Activated naive CD8-positive, alpha-beta T cell treated with anti-CD3 and anti-CD28 coated beads, Interleukin-2, amount 10 ng/mL, durations not matched to agents 7 days and 5 days (primary cell): ENCODE measurements at regions not wholly inside any gene's neighbourhood (a gene's known extent, or its start where the extent isn't known, plus 50 kb on each side); places are given as distances from the start of the nearest gene placed in this dataset.

ENCODE experiments used
- ATAC-seq: fragments of 150-1000 bp; cut with Tn5 transposase; one replicate; pipeline ENCODE4 v1.10.0; 2021; ENCODE audit warnings: low read depth, moderate library complexity
- POLR2A ChIA-PET: fragments of 350-600 bp; sonication (Branson Sonifier 250); formaldehyde crosslinking; loops from one replicate; lab custom pipeline; 2021; ENCODE audit warnings: antibody characterized with exemption; lab: Charles Lee
- DNase-seq: peaks from one replicate; pipeline ENCODE4 v3.0.0; 2021
- H3K27ac Mint-ChIP-seq: one replicate; pipeline ENCODE4 v1.8.0; 2022; ENCODE audit warnings: mild to moderate bottlenecking, mixed read lengths
- H3K27me3 Mint-ChIP-seq: one replicate; pipeline ENCODE4 v1.8.0; 2022; ENCODE audit warnings: mild to moderate bottlenecking, moderate library complexity, mixed read lengths
- H3K36me3 Mint-ChIP-seq: one replicate; pipeline ENCODE4 v1.8.0; 2021; ENCODE audit warnings: mild to moderate bottlenecking, mixed read lengths
- H3K4me1 Mint-ChIP-seq: one replicate; pipeline ENCODE4 v1.8.0; 2021; ENCODE audit warnings: mixed read lengths
- H3K4me3 Mint-ChIP-seq: one replicate; pipeline ENCODE4 v1.8.0; 2022; ENCODE audit warnings: mild to moderate bottlenecking, moderate library complexity, mixed read lengths
- H3K9me3 Mint-ChIP-seq: one replicate; pipeline ENCODE4 v1.8.0; 2021; ENCODE audit warnings: mixed read lengths

- POLR2A ChIA-PET: no interaction called here
- ATAC-seq: no peak
Observed at GRCh38 chr1:79312438-79312837, 305.9 kb upstream of the ADGRL4 start.

GRCh38 chr1:79310609-79311008 lies 304.1 kb upstream of the ADGRL4 start:
- Mint-ChIP-seq H3K36me3 (no peaks in the 10 kb centered on the region), H3K4me1 (no peaks in the 10 kb centered on the region), H3K27ac (no peak overlapping the region), H3K27me3 (no peaks in the 10 kb centered on the region), H3K9me3 (no peaks in the 10 kb centered on the region), H3K4me3 (no peak overlapping the region)
- POLR2A ChIA-PET: no interaction called here
- DNase-seq (no peak), ATAC-seq (no peak)

More at GRCh38 chr1:79312438-79312837, 305.9 kb upstream of the ADGRL4 start:
- no peaks in the 10 kb centered on the region for H3K9me3 Mint-ChIP-seq
- H3K4me1 Mint-ChIP-seq: no peaks in the 10 kb centered on the region
- H3K36me3 Mint-ChIP-seq: no peaks in the 10 kb centered on the region
- H3K27ac Mint-ChIP-seq: no peak overlapping the region
- no peaks in the 10 kb centered on the region for H3K27me3 Mint-ChIP-seq
- no peak overlapping the region for H3K4me3 Mint-ChIP-seq
- no peak for DNase-seq

- POLR2A ChIA-PET: no interaction called here
- H3K27ac Mint-ChIP-seq: no peak overlapping the region
- H3K4me3 Mint-ChIP-seq: no peak overlapping the region
- ATAC-seq (no peak), DNase-seq (no peak)
- H3K9me3 Mint-ChIP-seq: no peaks in the 10 kb centered on the region
- no peaks in the 10 kb centered on the region for H3K36me3 Mint-ChIP-seq
- H3K4me1 Mint-ChIP-seq: no peaks in the 10 kb centered on the region
- no peaks in the 10 kb centered on the region for H3K27me3 Mint-ChIP-seq
Observed at GRCh38 chr1:79304131-79304530, 297.6 kb upstream of the ADGRL4 start.

GRCh38 chr1:79303040-79303439 lies 296.5 kb upstream of the ADGRL4 start:
- no peaks in the 10 kb centered on the region for H3K4me1 Mint-ChIP-seq
- H3K27me3 Mint-ChIP-seq: no peaks in the 10 kb centered on the region
- ATAC-seq (no peak), DNase-seq (no peak)
- no peaks in the 10 kb centered on the region for H3K9me3 Mint-ChIP-seq
- no peaks in the 10 kb centered on the region for H3K36me3 Mint-ChIP-seq
- no peak overlapping the region for H3K27ac Mint-ChIP-seq
- no peak overlapping the region for H3K4me3 Mint-ChIP-seq
- POLR2A ChIA-PET: no interaction called here

- ATAC-seq: no peak
- no peaks in the 10 kb centered on the region for H3K4me1 Mint-ChIP-seq
- no peak overlapping the region for H3K27ac Mint-ChIP-seq
- POLR2A ChIA-PET: no interaction called here
- no peaks in the 10 kb centered on the region for H3K36me3 Mint-ChIP-seq
- no peak for DNase-seq
- H3K27me3 Mint-ChIP-seq: no peaks in the 10 kb centered on the region
- no peaks in the 10 kb centered on the region for H3K9me3 Mint-ChIP-seq
- H3K4me3 Mint-ChIP-seq: no peak overlapping the region
Observed at GRCh38 chr1:79302380-79302930, 295.9 kb upstream of the ADGRL4 start.

- no peaks in the 10 kb centered on the region for H3K27me3 Mint-ChIP-seq
Observed at GRCh38 chr1:79295967-79296366, 289.4 kb upstream of the ADGRL4 start.

GRCh38 chr1:79293611-79294010 lies 287.1 kb upstream of the ADGRL4 start:
- ATAC-seq: no peak
- no peak for DNase-seq
- no peaks in the 10 kb centered on the region for H3K4me1 Mint-ChIP-seq
- no peak overlapping the region for H3K27ac Mint-ChIP-seq
- H3K27me3 Mint-ChIP-seq: no peaks in the 10 kb centered on the region
- POLR2A ChIA-PET: no interaction called here
- no peaks in the 10 kb centered on the region for H3K9me3 Mint-ChIP-seq
- H3K4me3 Mint-ChIP-seq: no peak overlapping the region
- H3K36me3 Mint-ChIP-seq: no peaks in the 10 kb centered on the region

More at GRCh38 chr1:79295967-79296366, 289.4 kb upstream of the ADGRL4 start:
- H3K4me3 Mint-ChIP-seq: no peak overlapping the region
- no peaks in the 10 kb centered on the region for H3K9me3 Mint-ChIP-seq
- no peak for DNase-seq
- no peak for ATAC-seq
- no peak overlapping the region for H3K27ac Mint-ChIP-seq
- no peaks in the 10 kb centered on the region for H3K4me1 Mint-ChIP-seq
- POLR2A ChIA-PET: no interaction called here
- no peaks in the 10 kb centered on the region for H3K36me3 Mint-ChIP-seq

- DNase-seq (no peak), ATAC-seq (no peak)
- POLR2A ChIA-PET: no interaction called here
- Mint-ChIP-seq H3K9me3 (no peaks in the 10 kb centered on the region), H3K4me3 (no peak overlapping the region), H3K4me1 (no peaks in the 10 kb centered on the region), H3K27ac (no peak overlapping the region), H3K36me3 (no peaks in the 10 kb centered on the region), H3K27me3 (no peaks in the 10 kb centered on the region)
Observed at GRCh38 chr1:79290927-79291474, 284.5 kb upstream of the ADGRL4 start.

- Mint-ChIP-seq H3K27ac (no peak overlapping the region), H3K4me3 (no peak overlapping the region), H3K9me3 (no peaks in the 10 kb centered on the region), H3K4me1 (no peaks in the 10 kb centered on the region), H3K36me3 (no peaks in the 10 kb centered on the region), H3K27me3 (no peaks in the 10 kb centered on the region)
- no peak for ATAC-seq
- POLR2A ChIA-PET: no interaction called here
- DNase-seq: no peak
Observed at GRCh38 chr1:79287982-79288381, 281.5 kb upstream of the ADGRL4 start.

- H3K27me3 Mint-ChIP-seq: no peaks in the 10 kb centered on the region
- ATAC-seq (no peak), DNase-seq (no peak)
- no peaks in the 10 kb centered on the region for H3K36me3 Mint-ChIP-seq
- H3K9me3 Mint-ChIP-seq: no peaks in the 10 kb centered on the region
- no peak overlapping the region for H3K27ac Mint-ChIP-seq
- H3K4me1 Mint-ChIP-seq: no peaks in the 10 kb centered on the region
- POLR2A ChIA-PET: no interaction called here
- H3K4me3 Mint-ChIP-seq: no peak overlapping the region
Observed at GRCh38 chr1:79285667-79286066, 279.1 kb upstream of the ADGRL4 start.

- Mint-ChIP-seq H3K36me3 (no peaks in the 10 kb centered on the region), H3K4me3 (no peak overlapping the region), H3K4me1 (no peaks in the 10 kb centered on the region), H3K27ac (no peak overlapping the region), H3K9me3 (no peaks in the 10 kb centered on the region), H3K27me3 (no peaks in the 10 kb centered on the region)
- ATAC-seq: no peak
- POLR2A ChIA-PET: no interaction called here
- no peak for DNase-seq
Observed at GRCh38 chr1:79283451-79283850, 276.9 kb upstream of the ADGRL4 start.

- Mint-ChIP-seq H3K27me3 (no peaks in the 10 kb centered on the region), H3K4me1 (no peaks in the 10 kb centered on the region), H3K27ac (no peak overlapping the region), H3K36me3 (no peaks in the 10 kb centered on the region), H3K9me3 (no peaks in the 10 kb centered on the region), H3K4me3 (no peak overlapping the region)
- POLR2A ChIA-PET: no interaction called here
- DNase-seq: no peak
- no peak for ATAC-seq
Observed at GRCh38 chr1:79281442-79281841, 274.9 kb upstream of the ADGRL4 start.

GRCh38 chr1:79271759-79272158 lies 265.2 kb upstream of the ADGRL4 start:
- H3K36me3 Mint-ChIP-seq: no peaks in the 10 kb centered on the region

GRCh38 chr1:79264975-79265818 lies 258.7 kb upstream of the ADGRL4 start:
- H3K4me3 Mint-ChIP-seq: no peak overlapping the region
- H3K9me3 Mint-ChIP-seq: no peaks in the 10 kb centered on the region
- POLR2A ChIA-PET: no interaction called here
- H3K27me3 Mint-ChIP-seq: no peaks in the 10 kb centered on the region
- H3K27ac Mint-ChIP-seq: no peak overlapping the region
- ATAC-seq: no peak
- no peak for DNase-seq
- H3K36me3 Mint-ChIP-seq: no peaks in the 10 kb centered on the region
- H3K4me1 Mint-ChIP-seq: no peaks in the 10 kb centered on the region

More at GRCh38 chr1:79271759-79272158, 265.2 kb upstream of the ADGRL4 start:
- H3K4me3 Mint-ChIP-seq: no peak overlapping the region
- H3K27me3 Mint-ChIP-seq: no peaks in the 10 kb centered on the region
- no peak for DNase-seq
- no peak for ATAC-seq
- peaks cover 3% of the 10 kb centered on the region for H3K9me3 Mint-ChIP-seq
- POLR2A ChIA-PET: no interaction called here
- H3K4me1 Mint-ChIP-seq: no peaks in the 10 kb centered on the region
- no peak overlapping the region for H3K27ac Mint-ChIP-seq
